Activated naive CD8-positive, alpha-beta T cell treated with anti-CD3 and anti-CD28 coated beads, Interleukin-2, amount 10 ng/mL, durations not matched to agents 7 days and 5 days (primary cell): ENCODE measurements at regions not wholly inside any gene's neighbourhood (a gene's known extent, or its start where the extent isn't known, plus 50 kb on each side); places are given as distances from the start of the nearest gene placed in this dataset.

Experiments
- ATAC-seq: fragments of 150-1000 bp; cut with Tn5 transposase; one replicate; pipeline ENCODE4 v1.10.0; 2021; ENCODE audit warnings: low read depth, moderate library complexity
- POLR2A ChIA-PET: fragments of 350-600 bp; sonication (Branson Sonifier 250); formaldehyde crosslinking; loops from one replicate; lab custom pipeline; 2021; ENCODE audit warnings: antibody characterized with exemption; lab: Charles Lee
- DNase-seq: peaks from one replicate; pipeline ENCODE4 v3.0.0; 2021
- H3K27ac Mint-ChIP-seq: one replicate; pipeline ENCODE4 v1.8.0; 2022; ENCODE audit warnings: mild to moderate bottlenecking, mixed read lengths
- H3K27me3 Mint-ChIP-seq: one replicate; pipeline ENCODE4 v1.8.0; 2022; ENCODE audit warnings: mild to moderate bottlenecking, moderate library complexity, mixed read lengths
- H3K36me3 Mint-ChIP-seq: one replicate; pipeline ENCODE4 v1.8.0; 2021; ENCODE audit warnings: mild to moderate bottlenecking, mixed read lengths
- H3K4me1 Mint-ChIP-seq: one replicate; pipeline ENCODE4 v1.8.0; 2021; ENCODE audit warnings: mixed read lengths
- H3K4me3 Mint-ChIP-seq: one replicate; pipeline ENCODE4 v1.8.0; 2022; ENCODE audit warnings: mild to moderate bottlenecking, moderate library complexity, mixed read lengths
- H3K9me3 Mint-ChIP-seq: one replicate; pipeline ENCODE4 v1.8.0; 2021; ENCODE audit warnings: mixed read lengths

- H3K9me3 Mint-ChIP-seq: peaks cover 2% of the 10 kb centered on the region
- POLR2A ChIA-PET: no interaction called here
- H3K36me3 Mint-ChIP-seq: no peaks in the 10 kb centered on the region
Observed at GRCh38 chr4:18816228-18816895, 794.8 kb upstream of the LCORL start.

DNA sequence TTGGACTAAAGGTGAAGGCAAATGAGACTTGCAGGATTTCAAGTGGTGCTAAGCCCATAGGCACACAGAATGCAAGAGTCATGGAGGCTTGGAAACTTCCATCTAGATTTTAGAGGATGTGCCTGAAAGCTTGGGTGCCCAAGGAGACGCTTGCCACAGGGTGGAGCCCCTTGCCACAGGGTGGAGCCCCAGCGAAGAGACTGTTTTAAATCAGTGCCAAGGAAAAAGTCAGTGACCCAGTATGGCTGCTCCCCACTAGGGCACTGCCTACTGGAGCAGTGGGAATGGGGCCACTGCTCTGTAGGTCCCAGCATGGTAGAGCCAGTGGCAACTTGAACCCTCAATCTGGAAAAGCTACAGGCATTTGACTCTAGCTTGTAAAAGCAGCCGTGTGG lies 794.2 kb upstream of the LCORL start:
- H3K27me3 Mint-ChIP-seq: no peaks in the 10 kb centered on the region
- H3K4me3 Mint-ChIP-seq: no peak overlapping the region
- ATAC-seq (no peak), DNase-seq (no peak)
- H3K27ac Mint-ChIP-seq: no peak overlapping the region
- no peaks in the 10 kb centered on the region for H3K36me3 Mint-ChIP-seq
- H3K4me1 Mint-ChIP-seq: no peaks in the 10 kb centered on the region
- POLR2A ChIA-PET: no interaction called here
- H3K9me3 Mint-ChIP-seq: peaks cover 2% of the 10 kb centered on the region

More at GRCh38 chr4:18816228-18816895, 794.8 kb upstream of the LCORL start:
- no peak overlapping the region for H3K27ac Mint-ChIP-seq
- no peak for DNase-seq
- H3K4me1 Mint-ChIP-seq: no peaks in the 10 kb centered on the region
- ATAC-seq: no peak
- H3K4me3 Mint-ChIP-seq: no peak overlapping the region
- no peaks in the 10 kb centered on the region for H3K27me3 Mint-ChIP-seq

DNA sequence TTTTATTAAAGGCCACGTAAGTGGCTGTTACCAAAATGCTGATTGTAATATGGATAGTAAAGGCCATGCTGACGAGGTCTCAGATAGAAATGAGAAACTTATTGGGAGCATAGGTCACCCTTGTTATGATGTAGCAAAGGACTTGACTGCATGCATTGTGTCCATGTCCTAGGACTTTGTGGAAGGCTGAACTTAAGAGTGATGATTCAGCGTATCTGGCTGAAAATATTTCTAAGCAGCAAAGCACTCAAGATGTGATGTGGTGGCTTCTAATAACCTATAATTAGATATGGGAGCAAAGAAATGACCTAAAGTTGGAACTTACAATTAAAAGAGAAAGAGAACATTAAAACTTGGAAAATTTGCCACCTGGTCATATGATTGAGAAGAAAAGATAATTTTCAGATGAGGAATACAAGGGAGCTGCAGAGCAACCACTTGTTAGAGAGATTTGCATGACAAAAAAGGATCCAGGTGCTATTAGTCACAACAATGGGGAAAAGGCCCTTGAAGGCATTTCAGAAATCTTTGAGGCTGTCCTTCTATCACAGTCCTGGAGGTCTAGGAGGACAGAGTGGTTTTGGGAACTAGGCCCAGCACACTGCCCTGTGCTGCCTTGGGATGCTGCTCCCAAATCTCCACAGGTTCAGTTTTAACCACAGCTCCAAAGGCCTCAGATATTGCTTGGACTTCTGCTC lies 793.7 kb upstream of the LCORL start:
- no peak for DNase-seq
- Mint-ChIP-seq H3K36me3 (no peaks in the 10 kb centered on the region), H3K27ac (no peak overlapping the region), H3K27me3 (no peaks in the 10 kb centered on the region), H3K4me3 (no peak overlapping the region), H3K4me1 (no peaks in the 10 kb centered on the region), H3K9me3 (peaks cover 2% of the 10 kb centered on the region)
- no peak for ATAC-seq
- POLR2A ChIA-PET: no interaction called here

DNA sequence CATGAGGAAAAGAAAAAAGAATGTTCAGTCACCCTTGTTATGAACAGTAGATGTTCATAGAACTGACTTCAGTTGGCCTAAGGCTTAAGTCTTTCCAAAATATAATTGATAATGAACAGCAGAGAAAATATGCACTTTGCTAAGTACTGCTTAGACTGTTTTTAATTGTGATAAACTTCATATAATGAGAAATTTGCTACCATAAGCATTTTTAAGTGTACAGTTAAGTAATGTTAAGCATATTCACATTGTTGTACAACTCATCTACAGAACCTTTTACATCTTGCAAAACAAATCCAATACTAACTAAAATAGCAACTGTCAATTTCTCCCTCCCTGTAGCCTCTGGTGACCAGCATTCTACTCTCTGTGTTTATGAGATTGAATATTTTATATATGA lies 792.2 kb upstream of the LCORL start:
- H3K27ac Mint-ChIP-seq: no peak overlapping the region
- H3K4me3 Mint-ChIP-seq: no peak overlapping the region
- no peaks in the 10 kb centered on the region for H3K27me3 Mint-ChIP-seq
- H3K36me3 Mint-ChIP-seq: no peaks in the 10 kb centered on the region
- no peak for DNase-seq
- POLR2A ChIA-PET: no interaction called here
- H3K9me3 Mint-ChIP-seq: peaks cover 2% of the 10 kb centered on the region
- H3K4me1 Mint-ChIP-seq: no peaks in the 10 kb centered on the region
- no peak for ATAC-seq

- Mint-ChIP-seq H3K27me3 (no peaks in the 10 kb centered on the region), H3K4me3 (no peak overlapping the region), H3K36me3 (no peaks in the 10 kb centered on the region), H3K4me1 (no peaks in the 10 kb centered on the region), H3K9me3 (peaks cover 2% of the 10 kb centered on the region), H3K27ac (no peak overlapping the region)
- ATAC-seq: no peak
- no peak for DNase-seq
- POLR2A ChIA-PET: no interaction called here
Observed at GRCh38 chr4:18813055-18813454, 791.5 kb upstream of the LCORL start.

- no peaks in the 10 kb centered on the region for H3K36me3 Mint-ChIP-seq
- ATAC-seq: no peak
- H3K9me3 Mint-ChIP-seq: no peaks in the 10 kb centered on the region
- DNase-seq: no peak
- POLR2A ChIA-PET: no interaction called here
- H3K4me3 Mint-ChIP-seq: no peak overlapping the region
- no peaks in the 10 kb centered on the region for H3K27me3 Mint-ChIP-seq
- H3K4me1 Mint-ChIP-seq: no peaks in the 10 kb centered on the region
- H3K27ac Mint-ChIP-seq: no peak overlapping the region
Observed at GRCh38 chr4:18803781-18804180, 782.2 kb upstream of the LCORL start.

- POLR2A ChIA-PET: no interaction called here
- Mint-ChIP-seq H3K27ac (no peak overlapping the region), H3K4me3 (no peak overlapping the region), H3K9me3 (no peaks in the 10 kb centered on the region), H3K4me1 (no peaks in the 10 kb centered on the region), H3K27me3 (no peaks in the 10 kb centered on the region), H3K36me3 (no peaks in the 10 kb centered on the region)
- no peak for ATAC-seq
- DNase-seq: no peak
Observed at GRCh38 chr4:18798123-18798522, 776.6 kb upstream of the LCORL start.

DNA sequence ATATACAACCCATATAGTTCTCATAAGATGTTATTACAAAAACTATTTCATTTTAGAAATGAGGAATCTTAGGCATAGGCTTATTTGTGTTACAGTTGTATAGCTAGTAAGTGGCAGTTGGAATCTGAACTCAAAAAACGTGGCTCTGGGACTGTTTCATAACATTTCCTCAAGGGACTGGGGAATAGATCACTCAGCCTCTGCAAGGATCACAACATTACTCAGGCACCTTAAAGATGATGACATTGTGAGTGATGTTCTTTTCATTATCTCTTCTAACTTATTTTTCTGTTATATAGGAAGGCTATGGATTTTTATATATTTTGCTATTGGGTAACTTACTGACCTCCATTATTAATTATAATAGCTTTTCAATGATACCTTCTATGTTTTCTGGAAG lies 774.2 kb upstream of the LCORL start:
- POLR2A ChIA-PET: no interaction called here
- Mint-ChIP-seq H3K4me1 (no peaks in the 10 kb centered on the region), H3K9me3 (no peaks in the 10 kb centered on the region), H3K36me3 (no peaks in the 10 kb centered on the region), H3K4me3 (no peak overlapping the region), H3K27me3 (no peaks in the 10 kb centered on the region), H3K27ac (no peak overlapping the region)
- DNase-seq (no peak), ATAC-seq (no peak)

DNA sequence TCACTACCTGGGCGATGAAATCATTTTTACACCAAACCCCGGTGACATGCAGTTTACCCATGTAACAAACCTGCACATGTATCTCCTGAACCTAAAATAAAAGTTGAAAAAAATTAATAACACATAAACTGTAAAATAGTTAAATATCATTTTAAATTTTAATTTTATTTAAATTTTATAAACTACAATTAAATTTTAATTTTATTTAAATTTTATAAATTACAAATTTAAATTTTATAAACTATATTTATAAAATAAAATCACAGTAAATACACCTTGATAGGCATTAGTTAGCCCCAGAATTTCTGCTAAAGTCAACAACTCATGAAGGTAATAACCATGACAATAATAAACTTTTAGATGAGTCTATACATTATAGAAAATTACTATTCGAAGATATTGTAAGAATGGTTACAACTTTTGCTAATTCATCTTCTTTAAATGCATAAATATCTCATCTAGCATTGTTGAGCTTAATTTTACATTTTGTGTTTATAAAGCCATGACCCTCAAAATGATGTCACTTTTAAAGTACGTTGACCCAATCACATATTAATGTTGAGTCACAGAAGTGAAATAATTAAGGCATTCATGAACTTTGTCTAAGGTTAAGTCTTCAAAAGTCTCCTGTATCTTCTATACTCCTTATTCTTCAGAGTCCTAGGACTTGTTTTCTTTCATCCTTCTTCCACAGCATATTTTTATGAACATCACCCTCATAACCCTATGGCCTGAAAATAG lies 755.8 kb upstream of the LCORL start:
- POLR2A ChIA-PET: no interaction called here
- H3K27me3 Mint-ChIP-seq: no peaks in the 10 kb centered on the region

DNA sequence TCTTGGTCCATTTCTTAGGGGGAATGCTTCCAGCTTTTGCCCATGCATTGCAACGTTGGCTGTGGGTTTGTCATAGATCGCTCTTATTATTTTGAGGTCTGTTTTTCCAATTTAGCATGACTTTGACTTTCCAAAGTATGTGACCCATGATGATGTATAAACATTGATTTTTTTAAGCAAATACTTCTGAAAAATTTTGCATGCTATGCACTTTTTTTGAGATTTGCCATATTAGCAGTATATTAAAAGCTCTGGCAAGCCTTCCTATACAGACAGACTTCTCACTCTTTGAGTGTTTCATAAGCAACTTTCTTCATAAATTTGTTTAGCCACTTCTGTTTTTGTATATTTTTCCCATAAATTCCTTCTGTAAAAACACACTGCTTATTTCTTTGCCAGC lies 746.4 kb upstream of the LCORL start:
- H3K36me3 Mint-ChIP-seq: no peaks in the 10 kb centered on the region
- no peak for DNase-seq
- H3K27me3 Mint-ChIP-seq: no peaks in the 10 kb centered on the region
- no peak for ATAC-seq
- POLR2A ChIA-PET: no interaction called here
- H3K9me3 Mint-ChIP-seq: peaks cover 2% of the 10 kb centered on the region
- no peaks in the 10 kb centered on the region for H3K4me1 Mint-ChIP-seq
- no peak overlapping the region for H3K27ac Mint-ChIP-seq
- no peak overlapping the region for H3K4me3 Mint-ChIP-seq

More for the DNA sequence above, 755.8 kb upstream of the LCORL start:
- Mint-ChIP-seq H3K4me3 (no peak overlapping the region), H3K27ac (no peak overlapping the region), H3K36me3 (no peaks in the 10 kb centered on the region), H3K9me3 (peaks cover 1% of the 10 kb centered on the region), H3K4me1 (no peaks in the 10 kb centered on the region)
- DNase-seq: no peak
- ATAC-seq: no peak

DNA sequence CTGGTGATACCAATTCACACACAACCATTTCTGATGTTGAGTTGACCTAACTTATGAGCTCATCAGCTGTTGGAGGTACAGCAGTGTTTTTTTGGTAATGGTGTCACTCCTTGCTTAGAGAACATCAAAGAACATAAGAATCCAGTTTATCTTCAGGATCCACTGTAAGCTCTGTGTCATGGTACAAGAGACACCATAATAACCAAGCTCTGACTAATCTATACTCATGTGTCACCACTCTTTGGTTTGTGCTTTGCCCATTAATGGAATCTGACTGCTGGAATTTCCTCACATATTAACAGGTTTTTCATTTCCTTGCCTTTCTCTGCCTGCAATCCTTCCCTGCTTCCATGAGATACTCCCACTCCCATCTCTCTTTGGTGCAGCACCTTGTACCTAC lies 735.1 kb upstream of the LCORL start:
- H3K4me3 Mint-ChIP-seq: no peak overlapping the region
- no peaks in the 10 kb centered on the region for H3K27me3 Mint-ChIP-seq
- H3K4me1 Mint-ChIP-seq: no peaks in the 10 kb centered on the region
- no peaks in the 10 kb centered on the region for H3K9me3 Mint-ChIP-seq
- no peaks in the 10 kb centered on the region for H3K36me3 Mint-ChIP-seq
- DNase-seq (no peak), ATAC-seq (no peak)
- POLR2A ChIA-PET: no interaction called here
- H3K27ac Mint-ChIP-seq: no peak overlapping the region

GRCh38 chr4:18754180-18754579 lies 732.6 kb upstream of the LCORL start:
- Mint-ChIP-seq H3K9me3 (peaks cover 1% of the 10 kb centered on the region), H3K36me3 (no peaks in the 10 kb centered on the region), H3K27me3 (no peaks in the 10 kb centered on the region), H3K4me3 (no peak overlapping the region), H3K4me1 (no peaks in the 10 kb centered on the region), H3K27ac (no peak overlapping the region)
- POLR2A ChIA-PET: no interaction called here
- ATAC-seq: no peak
- no peak for DNase-seq

GRCh38 chr4:18751083-18751482 lies 729.5 kb upstream of the LCORL start:
- H3K4me3 Mint-ChIP-seq: no peak overlapping the region
- no peaks in the 10 kb centered on the region for H3K27me3 Mint-ChIP-seq
- H3K9me3 Mint-ChIP-seq: peaks cover 1% of the 10 kb centered on the region
- no peaks in the 10 kb centered on the region for H3K4me1 Mint-ChIP-seq
- H3K27ac Mint-ChIP-seq: no peak overlapping the region
- ATAC-seq (no peak), DNase-seq (no peak)
- no peaks in the 10 kb centered on the region for H3K36me3 Mint-ChIP-seq
- POLR2A ChIA-PET: no interaction called here

DNA sequence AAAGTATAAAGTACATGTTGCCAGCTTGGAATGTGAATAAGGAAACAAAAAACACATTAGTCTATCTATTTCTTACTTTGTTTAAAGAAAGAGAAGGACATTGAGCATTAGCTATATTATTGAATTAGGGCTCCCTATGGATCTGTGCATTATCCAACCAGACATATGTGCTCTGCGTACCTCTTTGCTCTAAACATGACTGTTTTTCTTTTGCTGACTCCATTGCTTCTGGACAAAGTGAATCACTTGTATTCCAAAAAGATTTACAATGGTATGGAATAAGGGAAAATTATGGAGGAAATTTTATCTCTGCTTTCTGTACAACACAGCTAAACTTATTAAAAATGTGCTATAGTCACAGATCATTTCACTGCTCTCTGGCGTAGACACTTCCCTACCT lies 727.8 kb upstream of the LCORL start:
- no peaks in the 10 kb centered on the region for H3K4me1 Mint-ChIP-seq
- H3K36me3 Mint-ChIP-seq: no peaks in the 10 kb centered on the region
- H3K27me3 Mint-ChIP-seq: no peaks in the 10 kb centered on the region
- H3K4me3 Mint-ChIP-seq: no peak overlapping the region
- ATAC-seq (no peak), DNase-seq (no peak)
- peaks cover 1% of the 10 kb centered on the region for H3K9me3 Mint-ChIP-seq
- POLR2A ChIA-PET: no interaction called here
- H3K27ac Mint-ChIP-seq: no peak overlapping the region
